ENCODE measurements at regions not wholly inside any gene's neighbourhood (a gene's known extent, or its start where the extent isn't known, plus 50 kb on each side); places are given as distances from the start of the nearest gene placed in this dataset.

DNA sequence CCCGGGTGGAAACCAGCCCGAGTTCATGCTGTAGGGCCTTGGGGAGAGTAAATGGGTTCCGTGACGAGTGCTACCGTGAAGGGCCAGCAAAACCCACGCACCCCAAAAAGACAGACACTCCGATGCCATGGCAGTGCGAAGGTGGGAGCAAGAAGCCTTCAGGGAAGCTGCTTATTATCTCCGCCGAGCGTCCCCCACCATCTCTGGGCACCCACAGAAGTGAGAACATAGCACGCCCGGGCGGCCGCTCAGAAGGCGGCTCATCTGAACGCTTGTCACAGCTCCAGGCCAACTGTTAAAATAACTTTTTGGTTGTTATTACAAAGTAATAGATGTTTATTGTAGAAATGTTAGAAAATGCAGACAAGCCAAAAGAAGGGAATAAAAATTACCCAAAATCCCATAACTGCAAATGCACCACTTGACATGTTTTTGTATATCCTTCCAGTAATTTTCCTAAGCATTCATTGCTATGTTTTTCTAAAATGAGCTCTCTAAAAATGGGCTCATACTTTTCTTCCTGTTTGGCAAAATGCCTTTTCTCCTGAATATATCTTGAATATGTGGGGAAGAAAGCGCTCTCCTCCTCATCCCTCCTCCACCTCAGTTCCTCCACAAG, 234.9 kb downstream of the NPHP4 start:
- intact Hi-C loops (cut with DNase I), result no loop called here
- H3K27ac ChIP-seq, result no peak overlapping the region
- no peak for DNase-seq
- 85% methylated on average over 18 of the region's 18 CpGs for WGBS, 2 donors
- no peaks in the 10 kb centered on the region for H3K4me1 ChIP-seq
- no peak for TF ChIP-seq EP300 (IDR thresholded peaks at IDR 0.05)
- TF ChIP-seq POLR2A (IDR thresholded peaks at IDR 0.05), result no peak
- no peak for TF ChIP-seq POLR2AphosphoS5 (IDR thresholded peaks at IDR 0.05)
- no peak for TF ChIP-seq CTCF (IDR thresholded peaks at IDR 0.05)
- H3K27me3 ChIP-seq, result peaks cover 0 to 14% (median 0%) of the 10 kb centered on the region in 3 donors
- H3K36me3 ChIP-seq, result no peaks in the 10 kb centered on the region
- H3K9me3 ChIP-seq, result no peaks in the 10 kb centered on the region
- H3K4me3 ChIP-seq, result no peak overlapping the region

- WGBS, 2 donors, result 77 to 82% methylated on average over 21 of the region's 21 CpGs
- no peak for TF ChIP-seq EP300 (IDR thresholded peaks at IDR 0.05)
- no peak for TF ChIP-seq POLR2A (IDR thresholded peaks at IDR 0.05)
- TF ChIP-seq POLR2AphosphoS5 (IDR thresholded peaks at IDR 0.05), result no peak
- no peak for TF ChIP-seq CTCF (IDR thresholded peaks at IDR 0.05)
- no peak overlapping the region for H3K27ac ChIP-seq
- peak; percentile 41 for DNase-seq
- H3K9me3 ChIP-seq, result no peaks in the 10 kb centered on the region
- no peaks in the 10 kb centered on the region for H3K4me1 ChIP-seq
- no peaks in the 10 kb centered on the region for H3K36me3 ChIP-seq
- H3K4me3 ChIP-seq, result no peak overlapping the region
- intact Hi-C loops (cut with DNase I), result no loop called here
- peaks cover 0 to 14% (median 0%) of the 10 kb centered on the region in 3 donors for H3K27me3 ChIP-seq
Measured at GRCh38 chr1:5756434-5757186, 235.6 kb downstream of the NPHP4 start.

DNA sequence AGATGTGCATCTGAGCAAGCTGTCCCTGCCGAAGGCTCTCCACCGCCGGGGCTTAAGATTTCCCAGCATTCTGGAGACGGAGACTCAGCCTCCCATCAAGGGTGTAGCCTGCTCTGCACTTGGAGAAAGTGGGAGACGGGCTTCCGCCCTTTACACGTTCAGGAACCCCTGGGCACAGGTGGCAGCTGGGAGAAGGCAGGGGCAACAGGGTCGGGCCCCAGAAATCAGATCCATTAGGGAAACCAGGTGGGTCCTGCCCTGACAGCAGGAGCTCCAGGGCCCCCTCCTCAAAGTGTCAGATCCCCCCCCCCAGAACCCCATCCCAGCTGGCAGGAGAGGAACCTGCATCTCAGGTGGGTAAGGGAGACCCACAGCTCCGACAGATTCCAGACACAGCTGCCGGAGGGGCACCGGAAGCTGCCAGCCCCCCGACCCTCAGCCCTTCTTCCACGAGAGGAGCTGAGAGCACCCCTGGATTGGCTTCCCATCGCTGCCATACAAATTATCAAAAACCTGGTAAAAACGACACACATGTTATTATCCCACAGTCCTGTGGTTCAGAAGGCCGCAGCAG, 236.6 kb downstream of the NPHP4 start:
- Histone ChIP-seq H3K4me3 (no peak overlapping the region), H3K27ac (no peak overlapping the region), H3K4me1 (no peaks in the 10 kb centered on the region), H3K9me3 (no peaks in the 10 kb centered on the region), H3K27me3 (peaks cover 0 to 19% (median 0%) of the 10 kb centered on the region in 3 donors), H3K36me3 (no peaks in the 10 kb centered on the region)
- DNase-seq, result peak; percentile 34
- intact Hi-C loops (cut with DNase I), result no loop called here
- 84 to 88% methylated on average over 16 of the region's 16 CpGs for WGBS, 2 donors
- TF ChIP-seq POLR2AphosphoS5 (IDR thresholded peaks at IDR 0.05) (no peak), EP300 (IDR thresholded peaks at IDR 0.05) (no peak), POLR2A (IDR thresholded peaks at IDR 0.05) (no peak), CTCF (IDR thresholded peaks at IDR 0.05) (no peak)

- H3K4me3 ChIP-seq, result no peak overlapping the region
- 73 to 87% methylated on average over 14 of the region's 14 CpGs for WGBS, 2 donors
- no peak overlapping the region for H3K27ac ChIP-seq
- DNase-seq, result peak; percentile 18
- peaks cover 0 to 26% (median 0%) of the 10 kb centered on the region in 3 donors for H3K27me3 ChIP-seq
- H3K4me1 ChIP-seq, result no peaks in the 10 kb centered on the region
- intact Hi-C loops (cut with DNase I), result no loop called here
- TF ChIP-seq POLR2A (IDR thresholded peaks at IDR 0.05) (no peak), POLR2AphosphoS5 (IDR thresholded peaks at IDR 0.05) (no peak), CTCF (IDR thresholded peaks at IDR 0.05) (no peak), EP300 (IDR thresholded peaks at IDR 0.05) (no peak)
- no peaks in the 10 kb centered on the region for H3K36me3 ChIP-seq
- H3K9me3 ChIP-seq, result no peaks in the 10 kb centered on the region
Measured at GRCh38 chr1:5754817-5755551, 237.2 kb downstream of the NPHP4 start.
